Naive thymus-derived CD4-positive, alpha-beta T cell (primary cell): ENCODE measurements at regions not wholly inside any gene's neighbourhood (a gene's known extent, or its start where the extent isn't known, plus 50 kb on each side); places are given as distances from the start of the nearest gene placed in this dataset.
A peak's percentile ranks its signal among the peaks of the same experiment; 100 is the strongest.

ENCODE experiments used
- ATAC-seq: fragments of 150-1000 bp; cut with Tn5 transposase; 2 replicates; pipeline ENCODE4 v1.10.0; 2021; ENCODE audit warnings: mild to moderate bottlenecking, moderate library complexity
- CTCF ChIA-PET: fragments of 350-600 bp; sonication (Branson Sonifier 250); formaldehyde crosslinking; loops from one replicate; lab custom pipeline; 2021; ENCODE audit warnings: antibody characterized with exemption; lab: Charles Lee
- POLR2A ChIA-PET: fragments of 350-600 bp; sonication (Branson Sonifier 250); formaldehyde crosslinking; loops from one replicate; lab custom pipeline; 2021; ENCODE audit warnings: antibody characterized with exemption, inconsistent platforms; lab: Charles Lee
- DNase-seq, 9 donors: peaks; one replicate each; pipeline versions ENCODE4 v3.0.0 to v3.0.0-alpha.2; 2020 to 2022; ENCODE audit warnings: mixed read lengths in 1 of 9
- H3K27ac ChIP-seq: one replicate; pipeline ENCODE4 v1.7.0; 2013; ENCODE audit warnings: mild to moderate bottlenecking, low read depth, low read length, moderate library complexity
- H3K27me3 ChIP-seq, 2 donors: one replicate each; pipeline ENCODE4 v1.7.0; 2013; ENCODE audit warnings: low read length in 2 of 2, mild to moderate bottlenecking in 2 of 2, moderate library complexity in 2 of 2; ENCODE audit not compliant: control insufficient read depth in 2 of 2, insufficient read depth in 2 of 2
- H3K36me3 ChIP-seq, 3 experiments: 1 replicate in 2 of 3; 2 replicates in 1 of 3; pipeline ENCODE4 v1.7.0; 2013; ENCODE audit warnings: low read length in 3 of 3, mild to moderate bottlenecking in 3 of 3, moderate library complexity in 1 of 3; ENCODE audit not compliant: insufficient read depth in 3 of 3, control insufficient read depth in 2 of 3
- H3K4me1 ChIP-seq, 2 donors: one replicate each; pipeline ENCODE4 v1.7.0; 2013; ENCODE audit warnings: low read length in 2 of 2, mild to moderate bottlenecking in 2 of 2, moderate library complexity in 1 of 2; ENCODE audit not compliant: control insufficient read depth in 2 of 2, insufficient read depth in 2 of 2
- H3K4me3 ChIP-seq: 2 replicates; pipeline ENCODE4 v1.7.0; 2013; ENCODE audit warnings: mild to moderate bottlenecking, low read length
- H3K9me3 ChIP-seq, 3 experiments: 1 replicate in 2 of 3; 2 replicates in 1 of 3; pipeline ENCODE4 v1.7.0; 2013; ENCODE audit warnings: low read length in 3 of 3; ENCODE audit not compliant: control insufficient read depth in 2 of 3
- H3K27ac Mint-ChIP-seq, 9 donors: one replicate each; pipeline ENCODE4 v1.8.0; 2020 to 2022; ENCODE audit warnings: mixed read lengths in 9 of 9, mild to moderate bottlenecking in 8 of 9, moderate library complexity in 5 of 9, inconsistent platforms in 2 of 9
- H3K27me3 Mint-ChIP-seq, 5 donors: one replicate each; pipeline ENCODE4 v1.8.0; 2021 to 2022; ENCODE audit warnings: mixed read lengths in 5 of 5, mild to moderate bottlenecking in 1 of 5
- H3K36me3 Mint-ChIP-seq, 5 donors: one replicate each; pipeline ENCODE4 v1.8.0; 2020 to 2022; ENCODE audit warnings: mixed read lengths in 5 of 5, mild to moderate bottlenecking in 3 of 5, inconsistent platforms in 1 of 5
- H3K4me1 Mint-ChIP-seq, 7 donors: one replicate each; pipeline ENCODE4 v1.8.0; 2020 to 2022; ENCODE audit warnings: mixed read lengths in 7 of 7, mild to moderate bottlenecking in 3 of 7, inconsistent platforms in 1 of 7
- H3K4me3 Mint-ChIP-seq, 10 donors: one replicate each; pipeline ENCODE4 v1.8.0; 2020 to 2022; ENCODE audit warnings: mild to moderate bottlenecking in 10 of 10, mixed read lengths in 10 of 10, moderate library complexity in 6 of 10, inconsistent platforms in 2 of 10
- H3K9me3 Mint-ChIP-seq, 11 donors: one replicate each; pipeline ENCODE4 v1.8.0; 2020 to 2022; ENCODE audit warnings: mixed read lengths in 11 of 11, mild to moderate bottlenecking in 4 of 11, inconsistent platforms in 1 of 11, moderate library complexity in 1 of 11
- intact Hi-C, 2 donors: fragments of 100-400 bp; cut with micrococcal nuclease; formaldehyde crosslinking; loops; one replicate each; pipeline ENCODE4 v1.15.1; 2023

DNA sequence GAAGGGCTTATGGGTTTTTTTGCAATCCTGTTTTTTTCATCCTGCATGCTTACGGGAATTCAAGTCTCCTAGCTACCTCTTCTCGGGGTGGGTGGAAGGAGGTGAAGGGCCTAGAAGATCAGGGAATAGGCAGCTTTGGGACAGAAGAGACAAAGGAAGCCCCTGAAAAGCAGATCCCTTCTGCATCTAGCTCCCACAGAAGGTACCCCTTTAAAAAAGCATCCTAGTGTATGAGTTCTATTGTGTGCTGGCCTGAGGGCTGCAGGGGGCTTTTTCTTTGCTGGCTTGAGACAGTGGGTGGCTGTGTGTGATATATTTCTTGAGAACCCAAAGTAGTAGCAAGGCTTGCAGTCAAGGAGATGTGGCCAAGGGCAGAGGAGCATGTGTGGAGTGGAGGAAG lies 330.5 kb downstream of the MAF start:
- Histone ChIP-seq H3K4me3 (no peak overlapping the region), H3K4me1 (peaks cover 38 to 46% of the 10 kb centered on the region in 2 donors), H3K36me3 (no peaks in the 10 kb centered on the region), H3K27me3 (no peaks in the 10 kb centered on the region), H3K9me3 (no peaks in the 10 kb centered on the region), H3K27ac (no peak overlapping the region)
- intact Hi-C loops = loop anchor here (5.0 to 10.0 kb wide), 8 partner anchors 55 to 1735 kb away; partner anchors contain the start of genes CENPN (in 1 of the 2), CMC2 (in 1 of the 2) and MAF (in 1 of the 2)
- ATAC-seq (no peak), DNase-seq (no peak)
- POLR2A ChIA-PET = no interaction called here
- Mint-ChIP-seq H3K4me3 (peak overlapping the region in 6 of 10 donors; percentile 7 to 79 (median 60)), H3K27ac (peak overlapping the region in 2 of 9 donors; percentile 2 to 84), H3K9me3 (peaks cover 0 to 10% (median 0%) of the 10 kb centered on the region in 11 donors), H3K27me3 (peaks cover 17 to 40% (median 30%) of the 10 kb centered on the region in 5 donors), H3K4me1 (peaks cover 37 to 81% (median 60%) of the 10 kb centered on the region in 7 donors), H3K36me3 (peaks cover 0 to 16% (median 0%) of the 10 kb centered on the region in 5 donors)
- CTCF ChIA-PET = no interaction called here

DNA sequence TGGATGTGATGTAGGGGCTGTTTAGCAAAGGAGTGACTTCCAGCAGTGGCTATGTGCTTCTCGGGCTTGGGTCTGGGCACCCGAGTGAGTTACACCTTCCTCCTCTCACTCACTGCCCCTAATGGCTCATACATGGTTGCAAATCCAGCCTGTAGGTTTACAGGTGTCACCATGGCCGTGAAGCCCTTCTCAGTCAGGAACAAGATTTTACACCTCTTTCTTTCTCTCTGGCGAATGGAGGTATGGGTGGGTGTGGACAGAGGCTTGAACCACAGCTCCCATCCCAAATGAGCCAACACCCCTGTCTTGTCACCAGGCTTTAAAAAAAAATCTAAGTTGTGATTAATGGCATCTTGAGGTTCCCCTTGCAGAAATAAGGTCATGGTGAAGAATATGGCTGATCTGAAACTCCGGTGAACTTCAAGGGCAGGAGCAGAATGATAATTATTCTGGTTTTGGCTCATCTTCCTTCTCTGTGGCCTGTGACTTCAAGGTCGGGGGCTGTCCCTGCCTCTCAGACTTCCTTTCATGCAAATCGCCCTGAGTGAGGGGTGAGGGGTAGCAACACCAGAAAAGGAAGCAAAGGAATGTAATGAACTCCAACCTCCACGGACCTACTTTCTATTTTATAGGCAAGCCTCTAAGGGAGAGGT lies 331.2 kb downstream of the MAF start:
- Histone ChIP-seq H3K36me3 (no peaks in the 10 kb centered on the region), H3K4me3 (peak overlapping the region; percentile 10), H3K9me3 (no peaks in the 10 kb centered on the region), H3K27ac (no peak overlapping the region), H3K4me1 (peaks cover 38 to 46% of the 10 kb centered on the region in 2 donors), H3K27me3 (no peaks in the 10 kb centered on the region)
- Mint-ChIP-seq H3K4me1 (peaks cover 41 to 78% (median 60%) of the 10 kb centered on the region in 7 donors), H3K4me3 (peak overlapping the region in 9 of 10 donors; percentile 23 to 79 (median 58)), H3K27ac (peak overlapping the region in 2 of 9 donors; percentile 22 to 84), H3K36me3 (peaks cover 0 to 16% (median 0%) of the 10 kb centered on the region in 5 donors), H3K27me3 (peaks cover 15 to 43% (median 37%) of the 10 kb centered on the region in 5 donors), H3K9me3 (peaks cover 0 to 13% (median 0%) of the 10 kb centered on the region in 11 donors)
- ChIA-PET POLR2A (no interaction called here), CTCF (no interaction called here)
- ATAC-seq (peak; percentile 12), DNase-seq (peak in 1 of 9 donors; percentile 66)
- intact Hi-C loops = loop anchor here in 1 of 2 donors (1.0 to 10.0 kb wide), 4 partner anchors 9 to 565 kb away; no protein-coding TSS in a partner anchor

- DNase-seq (peak in 1 of 9 donors; percentile 49), ATAC-seq (no peak)
- Mint-ChIP-seq H3K4me3 (peak overlapping the region in 2 of 10 donors; percentile 55 to 66), H3K4me1 (peaks cover 41 to 72% (median 51%) of the 10 kb centered on the region in 7 donors), H3K9me3 (peaks cover 0 to 13% (median 0%) of the 10 kb centered on the region in 11 donors), H3K27ac (peak overlapping the region in 1 of 9 donors; percentile 5), H3K36me3 (peaks cover 0 to 16% (median 0%) of the 10 kb centered on the region in 5 donors), H3K27me3 (peaks cover 12 to 50% (median 45%) of the 10 kb centered on the region in 5 donors)
- POLR2A ChIA-PET = no interaction called here
- H3K36me3 ChIP-seq = no peaks in the 10 kb centered on the region
- CTCF ChIA-PET = no interaction called here
- H3K4me1 ChIP-seq = peaks cover 38 to 43% of the 10 kb centered on the region in 2 donors
- no peak overlapping the region for H3K27ac ChIP-seq
- no peak overlapping the region for H3K4me3 ChIP-seq
- intact Hi-C loops = loop anchor here in 1 of 2 donors (2.0 to 10.0 kb wide), 2 partner anchors 19 to 563 kb away; no protein-coding TSS in a partner anchor
- H3K27me3 ChIP-seq = no peaks in the 10 kb centered on the region
- H3K9me3 ChIP-seq = no peaks in the 10 kb centered on the region
Observed at GRCh38 chr16:79267781-79268180, 332.8 kb downstream of the MAF start.

GRCh38 chr16:79267146-79267545 lies 333.4 kb downstream of the MAF start:
- Mint-ChIP-seq H3K4me3 (peak overlapping the region in 1 of 10 donors; percentile 10), H3K27ac (no peak overlapping the region), H3K4me1 (peaks cover 35 to 68% (median 45%) of the 10 kb centered on the region in 7 donors), H3K36me3 (peaks cover 0 to 13% (median 0%) of the 10 kb centered on the region in 5 donors), H3K9me3 (peaks cover 0 to 13% (median 0%) of the 10 kb centered on the region in 11 donors), H3K27me3 (peaks cover 7 to 54% (median 48%) of the 10 kb centered on the region in 5 donors)
- Histone ChIP-seq H3K36me3 (no peaks in the 10 kb centered on the region), H3K4me1 (peaks cover 32 to 37% of the 10 kb centered on the region in 2 donors), H3K4me3 (no peak overlapping the region), H3K27ac (no peak overlapping the region), H3K27me3 (no peaks in the 10 kb centered on the region), H3K9me3 (no peaks in the 10 kb centered on the region)
- intact Hi-C loops = loop anchor here in 1 of 2 donors (10.0 kb wide), 1 partner anchor 562 kb away; no protein-coding TSS in a partner anchor
- DNase-seq = no peak
- ATAC-seq = no peak
- ChIA-PET CTCF (interaction anchor here (0.7 kb wide), 1 partner anchor 18 kb away, joined by 3 read pairs; no protein-coding TSS in a partner anchor), POLR2A (no interaction called here)

- Mint-ChIP-seq H3K27me3 (peaks cover 7 to 54% (median 50%) of the 10 kb centered on the region in 5 donors), H3K4me1 (peaks cover 26 to 64% (median 34%) of the 10 kb centered on the region in 7 donors), H3K4me3 (no peak overlapping the region), H3K36me3 (peaks cover 0 to 13% (median 0%) of the 10 kb centered on the region in 5 donors), H3K27ac (no peak overlapping the region), H3K9me3 (peaks cover 0 to 13% (median 0%) of the 10 kb centered on the region in 11 donors)
- peaks cover 20 to 26% of the 10 kb centered on the region in 2 donors for H3K4me1 ChIP-seq
- DNase-seq (no peak), ATAC-seq (no peak)
- POLR2A ChIA-PET = no interaction called here
- CTCF ChIA-PET = no interaction called here
- no peaks in the 10 kb centered on the region for H3K9me3 ChIP-seq
- intact Hi-C loops = loop anchor here in 1 of 2 donors (10.0 kb wide), 1 partner anchor 561 kb away; no protein-coding TSS in a partner anchor
- H3K36me3 ChIP-seq = no peaks in the 10 kb centered on the region
- no peak overlapping the region for H3K4me3 ChIP-seq
- H3K27ac ChIP-seq = no peak overlapping the region
- no peaks in the 10 kb centered on the region for H3K27me3 ChIP-seq
Observed at GRCh38 chr16:79265701-79266100, 334.8 kb downstream of the MAF start.

- Mint-ChIP-seq H3K4me3 (no peak overlapping the region), H3K36me3 (peaks cover 0 to 13% (median 0%) of the 10 kb centered on the region in 5 donors), H3K27ac (no peak overlapping the region), H3K4me1 (peaks cover 22 to 60% (median 29%) of the 10 kb centered on the region in 7 donors), H3K9me3 (peaks cover 0 to 13% (median 0%) of the 10 kb centered on the region in 11 donors), H3K27me3 (peaks cover 5 to 54% (median 50%) of the 10 kb centered on the region in 5 donors)
- POLR2A ChIA-PET = no interaction called here
- intact Hi-C loops = loop anchor here in 1 of 2 donors (10.0 kb wide), 1 partner anchor 560 kb away; no protein-coding TSS in a partner anchor
- no peak for DNase-seq
- no peak for ATAC-seq
- H3K27me3 ChIP-seq = no peaks in the 10 kb centered on the region
- no peak overlapping the region for H3K4me3 ChIP-seq
- CTCF ChIA-PET = no interaction called here
- H3K4me1 ChIP-seq = peaks cover 20 to 26% of the 10 kb centered on the region in 2 donors
- H3K27ac ChIP-seq = no peak overlapping the region
- no peaks in the 10 kb centered on the region for H3K9me3 ChIP-seq
- H3K36me3 ChIP-seq = no peaks in the 10 kb centered on the region
Observed at GRCh38 chr16:79265196-79265595, 335.3 kb downstream of the MAF start.
